ENCODE measurements at regions not wholly inside any gene's neighbourhood (a gene's known extent, or its start where the extent isn't known, plus 50 kb on each side); places are given as distances from the start of the nearest gene placed in this dataset.

GRCh38 chr6:1153696-1154245 lies 158.1 kb upstream of the FOXQ1 start:
- DNase-seq (ENCODE audit: low read depth), result no peak

- DNase-seq (ENCODE audit: low read depth), result no peak
These were observed 165.4 kb upstream of the FOXQ1 start for GRCh38 chr6:1146500-1146899.

- DNase-seq (ENCODE audit: low read depth), result no peak
These were observed 166.1 kb upstream of the FOXQ1 start for GRCh38 chr6:1145768-1146218.

GRCh38 chr6:1144842-1145767 lies 166.8 kb upstream of the FOXQ1 start:
- DNase-seq (ENCODE audit: low read depth), result peak; percentile 16

GRCh38 chr6:1143655-1144054 lies 168.2 kb upstream of the FOXQ1 start:
- DNase-seq (ENCODE audit: low read depth), result no peak

GRCh38 chr6:1139155-1139890 lies 172.6 kb upstream of the FOXQ1 start:
- no peak for DNase-seq (ENCODE audit: low read depth)

- no peak for DNase-seq (ENCODE audit: low read depth)
These were observed 174.0 kb upstream of the FOXQ1 start for GRCh38 chr6:1137849-1138248.

- DNase-seq (ENCODE audit: low read depth), result no peak
These were observed 175.1 kb upstream of the FOXQ1 start for GRCh38 chr6:1136827-1137226.

- peak; percentile 57 for DNase-seq (ENCODE audit: low read depth)
These were observed 175.5 kb upstream of the FOXQ1 start for GRCh38 chr6:1136415-1136774.

- DNase-seq (ENCODE audit: low read depth), result no peak
These were observed 176.0 kb upstream of the FOXQ1 start for GRCh38 chr6:1135726-1136414.

- peak; percentile 10 for DNase-seq (ENCODE audit: low read depth)
These were observed 180.4 kb upstream of the FOXQ1 start for GRCh38 chr6:1131285-1132079.

GRCh38 chr6:1130709-1131108 lies 181.2 kb upstream of the FOXQ1 start:
- DNase-seq (ENCODE audit: low read depth), result no peak

GRCh38 chr6:1129131-1129530 lies 182.8 kb upstream of the FOXQ1 start:
- DNase-seq (ENCODE audit: low read depth), result no peak

GRCh38 chr6:1127597-1128288 lies 184.2 kb upstream of the FOXQ1 start:
- DNase-seq (ENCODE audit: low read depth), result no peak

GRCh38 chr6:1127129-1127528 lies 184.8 kb upstream of the FOXQ1 start:
- no peak for DNase-seq (ENCODE audit: low read depth)

GRCh38 chr6:1126036-1126435 lies 185.9 kb upstream of the FOXQ1 start:
- no peak for DNase-seq (ENCODE audit: low read depth)

- DNase-seq (ENCODE audit: low read depth), result no peak
These were observed 186.6 kb upstream of the FOXQ1 start for GRCh38 chr6:1125297-1125696.

GRCh38 chr6:1124885-1125284 lies 187.0 kb upstream of the FOXQ1 start:
- no peak for DNase-seq (ENCODE audit: low read depth)

GRCh38 chr6:1123386-1124375 lies 188.2 kb upstream of the FOXQ1 start:
- no peak for DNase-seq (ENCODE audit: low read depth)

GRCh38 chr6:1122083-1122482 lies 189.8 kb upstream of the FOXQ1 start:
- DNase-seq (ENCODE audit: low read depth), result no peak
